H1 (cell line): ENCODE measurements at regions not wholly inside any gene's neighbourhood (a gene's known extent, or its start where the extent isn't known, plus 50 kb on each side); places are given as distances from the start of the nearest gene placed in this dataset.

ENCODE experiments used
- ATF3 ChIP-seq: IDR thresholded peaks from 2 replicates; pipeline ENCODE4 v1.6.1; 2011; ENCODE audit warnings: low read depth, mild to moderate bottlenecking, low read length; ENCODE audit not compliant: insufficient read depth
- CTCF ChIP-seq, 3 experiments: IDR thresholded peaks; 1 replicate in 2 of 3; 2 replicates in 1 of 3; pipeline versions ENCODE4 v1.5.1 to v1.6.1; 2011; ENCODE audit warnings: low read length in 3 of 3, mild to moderate bottlenecking in 3 of 3, inconsistent platforms in 2 of 3, low read depth in 1 of 3, moderate library complexity in 1 of 3; ENCODE audit not compliant: insufficient read depth in 1 of 3; ENCODE audit errors: control extremely low read depth in 1 of 3
- EP300 ChIP-seq, 2 experiments: IDR thresholded peaks; 1 replicate in 1 of 2; 2 replicates in 1 of 2; pipeline ENCODE4 v1.6.1; 2011 to 2012; ENCODE audit warnings: low read depth in 2 of 2, low read length in 2 of 2, mild to moderate bottlenecking in 2 of 2, borderline replicate concordance in 1 of 2, inconsistent platforms in 1 of 2, moderate library complexity in 1 of 2
- KDM4A ChIP-seq: IDR thresholded peaks from one replicate; pipeline ENCODE4 v1.7.1; 2012; ENCODE audit warnings: low read depth, mild to moderate bottlenecking, moderate library complexity, low read length, inconsistent platforms; ENCODE audit not compliant: severe bottlenecking
- RFX5 ChIP-seq: IDR thresholded peaks from 2 replicates; pipeline ENCODE4 v1.6.1; 2011; ENCODE audit warnings: low read depth, low read length, improper control_type of control experiment, borderline replicate concordance
- SIN3A ChIP-seq, 2 experiments: IDR thresholded peaks in 1 of 2; conservative IDR thresholded peaks in 1 of 2; 2 replicates each; pipeline ENCODE4 v1.6.1; 2011 to 2012; ENCODE audit warnings: low read length in 2 of 2, improper control_type of control experiment in 1 of 2, low read depth in 1 of 2, mild to moderate bottlenecking in 1 of 2

GRCh38 chr1:58304346-58304975, 242.1 kb downstream of the OMA1 start:
- TF ChIP-seq RFX5 (no peak), CTCF (IDR thresholded peaks at IDR 0.05; ENCODE audit: control extremely low read depth in 1 of 3, insufficient read depth in 1 of 3, low read depth in 1 of 3, low read length in 3 of 3) (no peak), ATF3 (no peak), EP300 (IDR thresholded peaks at IDR 0.05; ENCODE audit: borderline replicate concordance in 1 of 2, low read depth in 2 of 2, low read length in 2 of 2) (no peak), SIN3A (conservative IDR thresholded peaks at IDR 0.05 in 1 of 2, IDR thresholded peaks at IDR 0.05 in 1 of 2; ENCODE audit: low read depth in 1 of 2, low read length in 2 of 2) (no peak), KDM4A (no peak)
